Smooth muscle cell (in vitro differentiated cells): ENCODE measurements at regions not wholly inside any gene's neighbourhood (a gene's known extent, or its start where the extent isn't known, plus 50 kb on each side); places are given as distances from the start of the nearest gene placed in this dataset.

Source experiments
- DNase-seq: peaks from one replicate; lab custom pipeline; 2025; ENCODE audit not compliant: unreplicated experiment; lab: John Stamatoyannopoulos, UW
- H2AFZ ChIP-seq: fragments of 200-600 bp; sonication (generic); 2 replicates; pipeline ENCODE4 v1.6.0; 2016; ENCODE audit warnings: antibody characterized with exemption, low read depth, mild to moderate bottlenecking
- H3F3A ChIP-seq: fragments of 200-600 bp; sonication (generic); 2 replicates; pipeline ENCODE4 v1.6.0; 2017; ENCODE audit warnings: antibody characterized with exemption, low read depth
- H3K27ac ChIP-seq: fragments of 200-600 bp; sonication (generic); 2 replicates; pipeline ENCODE4 v1.5.1; 2016; ENCODE audit warnings: low read depth, mild to moderate bottlenecking
- H3K27me3 ChIP-seq: fragments of 200-600 bp; sonication (generic); 2 replicates; pipeline ENCODE4 v1.6.1; 2016; ENCODE audit warnings: low read depth, mild to moderate bottlenecking
- H3K36me3 ChIP-seq: fragments of 200-600 bp; sonication (generic); 2 replicates; pipeline ENCODE4 v1.5.1; 2016; ENCODE audit warnings: low read depth
- H3K4me1 ChIP-seq: fragments of 200-600 bp; sonication (generic); 2 replicates; pipeline ENCODE4 v1.5.1; 2016; ENCODE audit warnings: low read depth
- H3K4me2 ChIP-seq: fragments of 200-600 bp; sonication (generic); 2 replicates; pipeline ENCODE4 v1.6.0; 2016; ENCODE audit warnings: mild to moderate bottlenecking
- H3K4me3 ChIP-seq: fragments of 200-600 bp; sonication (generic); 2 replicates; pipeline ENCODE4 v1.5.1; 2016; ENCODE audit warnings: mild to moderate bottlenecking
- H3K79me2 ChIP-seq: fragments of 200-600 bp; sonication (generic); 2 replicates; pipeline ENCODE4 v1.6.0; 2016; ENCODE audit warnings: low read depth, mild to moderate bottlenecking
- H3K9ac ChIP-seq: fragments of 200-600 bp; sonication (generic); 2 replicates; pipeline ENCODE4 v1.6.0; 2016; ENCODE audit warnings: low read depth
- H3K9me3 ChIP-seq: fragments of 200-600 bp; sonication (generic); replicated peaks from 2 replicates; pipeline ENCODE4 v1.5.1; 2016; ENCODE audit warnings: low read depth
- H4K20me1 ChIP-seq: fragments of 200-600 bp; sonication (generic); 2 replicates; pipeline ENCODE4 v1.6.0; 2016; ENCODE audit warnings: low read depth
- CTCF ChIP-seq: fragments of 200-600 bp; sonication (generic); IDR thresholded peaks from 2 replicates; pipeline ENCODE4 v1.5.1; 2017; ENCODE audit warnings: borderline replicate concordance, mild to moderate bottlenecking, antibody characterized with exemption; ENCODE audit not compliant: insufficient read depth, poor library complexity, severe bottlenecking
- WGBS: methylation state at CpG from one replicate; pipeline ENCODE4 v1.1.7; 2016; ENCODE audit warnings: low lambda C conversion rate; 5-methylcytosine and 5-hydroxymethylcytosine counted together

DNA sequence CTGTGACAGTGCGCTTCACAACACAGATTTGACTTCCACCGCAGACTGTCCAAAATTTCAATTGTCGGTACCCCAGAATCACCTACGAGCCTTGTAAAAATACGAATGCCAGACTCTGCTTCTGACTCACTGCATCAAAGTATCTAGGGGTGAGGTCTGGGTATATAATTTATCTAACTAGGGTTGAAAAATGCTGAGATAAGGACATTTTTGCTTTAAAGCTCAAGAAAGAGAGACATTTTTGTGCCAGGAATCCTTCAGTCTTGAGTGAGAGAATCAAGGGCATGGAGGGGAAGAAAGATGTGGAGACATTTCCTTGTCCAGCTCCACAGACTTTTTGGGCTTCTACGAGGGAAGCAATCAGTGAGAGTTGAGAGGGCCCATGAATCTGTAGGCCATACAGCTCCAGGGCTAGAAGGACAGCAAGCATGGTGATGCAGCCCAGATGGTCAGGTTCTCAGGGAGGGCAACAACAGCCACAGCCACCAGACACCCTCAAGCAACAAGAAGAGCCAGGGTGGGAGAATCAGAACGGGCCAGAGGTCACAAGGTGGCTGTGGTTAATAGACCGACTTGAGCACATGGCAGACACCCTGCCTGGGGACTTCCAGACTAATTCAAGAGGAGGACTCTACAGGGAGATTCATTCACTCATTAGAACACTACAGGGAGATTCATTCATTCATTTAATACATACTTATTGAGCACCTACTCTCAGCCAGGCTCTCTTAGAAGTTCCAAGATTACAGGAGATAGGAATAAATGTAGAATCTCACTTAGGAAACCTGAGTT lies 211.1 kb upstream of the PRDM1 start:
- H3K27me3 ChIP-seq = no peaks in the 10 kb centered on the region
- WGBS = 83% methylated on average over 8 of the region's 8 CpGs

GRCh38 chr6:105873799-105874198 lies 212.3 kb upstream of the PRDM1 start:
- WGBS = 77% methylated on average over 3 of the region's 3 CpGs
- Histone ChIP-seq H3K4me2 (no peak overlapping the region), H3K36me3 (no peaks in the 10 kb centered on the region), H3K27ac (no peak overlapping the region), H3K27me3 (no peaks in the 10 kb centered on the region), H3K9ac (no peak overlapping the region), H3K4me3 (no peak overlapping the region), H3F3A (no peaks in the 10 kb centered on the region), H3K79me2 (no peaks in the 10 kb centered on the region), H3K4me1 (no peaks in the 10 kb centered on the region), H3K9me3 (no peaks in the 10 kb centered on the region), H4K20me1 (no peaks in the 10 kb centered on the region), H2AFZ (peak overlapping the region; percentile 52)
- DNase-seq = no peak
- no peak for TF ChIP-seq CTCF

More for the DNA sequence above, 211.1 kb upstream of the PRDM1 start:
- DNase-seq = no peak
- H3K27ac ChIP-seq = no peak overlapping the region
- no peak overlapping the region for H3K4me2 ChIP-seq
- no peak overlapping the region for H2AFZ ChIP-seq
- no peaks in the 10 kb centered on the region for H3K4me1 ChIP-seq
- H4K20me1 ChIP-seq = no peaks in the 10 kb centered on the region
- no peaks in the 10 kb centered on the region for H3K9me3 ChIP-seq
- no peak overlapping the region for H3K4me3 ChIP-seq
- H3F3A ChIP-seq = no peaks in the 10 kb centered on the region
- H3K9ac ChIP-seq = no peak overlapping the region
- no peaks in the 10 kb centered on the region for H3K79me2 ChIP-seq
- TF ChIP-seq CTCF = no peak
- no peaks in the 10 kb centered on the region for H3K36me3 ChIP-seq

DNA sequence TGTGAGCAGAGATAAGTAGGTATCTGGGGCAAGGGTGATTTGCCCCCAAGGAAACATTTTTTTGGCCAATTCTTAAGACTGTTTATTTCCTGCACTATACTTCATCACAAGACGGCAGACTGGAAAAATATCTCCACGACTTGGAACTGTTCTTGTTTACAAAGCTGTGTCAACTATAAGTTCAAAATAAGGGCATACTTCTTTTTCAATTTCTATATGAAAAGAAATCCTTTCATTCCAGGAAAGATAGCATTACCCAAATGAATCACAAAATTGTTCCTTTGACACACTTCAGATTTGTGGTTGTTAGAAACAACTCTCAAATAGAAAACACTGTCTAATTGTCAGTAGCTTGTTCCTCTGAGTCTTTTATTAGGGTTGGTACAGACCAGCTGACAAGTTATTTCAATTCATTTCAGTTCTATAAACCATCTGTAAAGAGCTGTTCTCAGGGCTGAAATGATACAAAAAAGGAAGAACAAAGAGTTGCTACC lies 212.9 kb upstream of the PRDM1 start:
- Histone ChIP-seq H3K36me3 (no peaks in the 10 kb centered on the region), H3K9me3 (no peaks in the 10 kb centered on the region), H3K79me2 (no peaks in the 10 kb centered on the region), H3K27me3 (no peaks in the 10 kb centered on the region), H3K4me3 (no peak overlapping the region), H3F3A (no peaks in the 10 kb centered on the region), H3K9ac (no peak overlapping the region), H3K4me1 (no peaks in the 10 kb centered on the region), H4K20me1 (no peaks in the 10 kb centered on the region), H3K27ac (no peak overlapping the region), H3K4me2 (no peak overlapping the region), H2AFZ (peak overlapping the region; percentile 52)
- TF ChIP-seq CTCF = no peak
- no peak for DNase-seq
- WGBS = 24% methylated on average over 2 of the region's 2 CpGs

DNA sequence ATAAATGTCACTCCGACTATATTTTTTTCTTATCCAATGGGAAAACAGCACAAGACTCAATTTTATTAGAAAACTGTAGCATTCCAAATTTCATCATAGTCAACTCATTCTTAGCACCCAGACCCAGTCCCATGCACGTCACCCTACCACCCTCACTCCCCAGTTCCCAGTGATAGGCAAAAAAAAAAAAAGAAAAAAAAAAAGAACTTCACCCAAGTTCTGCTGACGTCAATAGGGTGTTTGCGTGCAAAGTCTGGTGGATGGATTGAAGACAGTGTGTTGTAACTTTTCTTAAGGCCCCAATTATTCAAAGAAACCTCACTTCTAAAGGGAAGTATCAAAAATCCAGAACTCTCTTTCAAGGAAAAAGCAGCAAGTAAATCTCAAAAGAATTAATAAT lies 213.9 kb upstream of the PRDM1 start:
- H3K9me3 ChIP-seq = no peaks in the 10 kb centered on the region
- no peak for DNase-seq

More for the DNA sequence above, 213.9 kb upstream of the PRDM1 start:
- Histone ChIP-seq H3K4me3 (no peak overlapping the region), H3K36me3 (no peaks in the 10 kb centered on the region), H3K79me2 (no peaks in the 10 kb centered on the region), H3K27me3 (no peaks in the 10 kb centered on the region), H3K27ac (no peak overlapping the region), H3K4me1 (no peaks in the 10 kb centered on the region), H3K4me2 (no peak overlapping the region), H2AFZ (no peak overlapping the region), H3F3A (no peaks in the 10 kb centered on the region), H3K9ac (no peak overlapping the region), H4K20me1 (no peaks in the 10 kb centered on the region)
- WGBS = 91% methylated on average over 4 of the region's 4 CpGs
- TF ChIP-seq CTCF = no peak
